Glomerular endothelial cell (primary cell): ENCODE measurements at regions not wholly inside any gene's neighbourhood (a gene's known extent, or its start where the extent isn't known, plus 50 kb on each side); places are given as distances from the start of the nearest gene placed in this dataset.
"Not testable (repeated sequence)": the region's sequence is repeated elsewhere in the genome, so short reads cannot be mapped to it uniquely, and the experiment has no call there.

Source experiments
- DNase-seq: peaks from one replicate; pipeline ENCODE4 v3.0.0-alpha.2; 2011; ENCODE audit warnings: low read depth, low spot score; ENCODE audit errors: extremely low read depth

GRCh38 chr2:13504808-13505207 is 788.1 kb downstream of the TRIB2 start:
- DNase-seq, result no peak

GRCh38 chr2:13508671-13509070 is 791.9 kb downstream of the TRIB2 start:
- DNase-seq, result no peak

- no peak for DNase-seq
These were observed 798.5 kb downstream of the TRIB2 start for GRCh38 chr2:13515254-13515653.

GRCh38 chr2:13522096-13522495 is 805.4 kb downstream of the TRIB2 start:
- no peak for DNase-seq

GRCh38 chr2:13522917-13523821 is 806.4 kb downstream of the TRIB2 start:
- DNase-seq, result no peak

- DNase-seq, result no peak
These were observed 807.8 kb downstream of the TRIB2 start for GRCh38 chr2:13524492-13524891.

GRCh38 chr2:13531735-13532410 is 815.1 kb downstream of the TRIB2 start:
- not testable (repeated sequence) for DNase-seq

GRCh38 chr2:13532781-13533523 is 816.2 kb downstream of the TRIB2 start:
- not testable (repeated sequence) for DNase-seq

GRCh38 chr2:13533524-13533922 is 816.8 kb downstream of the TRIB2 start:
- DNase-seq, result no peak

- no peak for DNase-seq
These were observed 820.2 kb downstream of the TRIB2 start for GRCh38 chr2:13536941-13537340.

- DNase-seq, result no peak
These were observed 821.1 kb downstream of the TRIB2 start for GRCh38 chr2:13537771-13538349.

- no peak for DNase-seq
These were observed 822.6 kb downstream of the TRIB2 start for GRCh38 chr2:13539296-13539695.

GRCh38 chr2:13542061-13542460 is 825.3 kb downstream of the TRIB2 start:
- no peak for DNase-seq

- no peak for DNase-seq
These were observed 825.9 kb downstream of the TRIB2 start for GRCh38 chr2:13542642-13543041.

GRCh38 chr2:13543550-13543949 is 826.8 kb downstream of the TRIB2 start:
- no peak for DNase-seq

GRCh38 chr2:13545320-13545719 is 828.6 kb downstream of the TRIB2 start:
- DNase-seq, result no peak

GRCh38 chr2:13546131-13546530 is 829.4 kb downstream of the TRIB2 start:
- DNase-seq, result no peak

GRCh38 chr2:13550285-13551231 is 833.8 kb downstream of the TRIB2 start:
- no peak for DNase-seq

- DNase-seq, result no peak
These were observed 841.6 kb downstream of the TRIB2 start for GRCh38 chr2:13558368-13558767.

GRCh38 chr2:13560322-13560721 is 843.6 kb downstream of the TRIB2 start:
- no peak for DNase-seq
